HFF-Myc (cell line): ENCODE measurements at regions not wholly inside any gene's neighbourhood (a gene's known extent, or its start where the extent isn't known, plus 50 kb on each side); places are given as distances from the start of the nearest gene placed in this dataset.

Experiments
- DNase-seq: peaks from one replicate; pipeline ENCODE4 v3.0.0-alpha.2; 2011; ENCODE audit warnings: low read depth; ENCODE audit errors: extremely low read depth
- H3K4me3 ChIP-seq: replicated peaks from 2 replicates; pipeline ENCODE4 v1.5.1; 2011; ENCODE audit warnings: low read depth, mild to moderate bottlenecking, control low read depth, low read length
- CTCF ChIP-seq: IDR thresholded peaks from 2 replicates; pipeline ENCODE4 v1.5.1; 2012; ENCODE audit warnings: mild to moderate bottlenecking, low read depth, low read length, control low read depth; ENCODE audit errors: missing control alignments

- no peak for TF ChIP-seq CTCF
- H3K4me3 ChIP-seq, result no peak overlapping the region
- DNase-seq, result no peak
These were observed 371.9 kb upstream of the SOX9 start for GRCh38 chr17:71748872-71749271.

- H3K4me3 ChIP-seq, result no peak overlapping the region
- no peak for TF ChIP-seq CTCF
These were observed 367.8 kb upstream of the SOX9 start for GRCh38 chr17:71753070-71753469.

GRCh38 chr17:71757156-71757555, 363.7 kb upstream of the SOX9 start:
- no peak overlapping the region for H3K4me3 ChIP-seq
- DNase-seq, result peak; percentile 9
- no peak for TF ChIP-seq CTCF

More at GRCh38 chr17:71753070-71753469, 367.8 kb upstream of the SOX9 start:
- no peak for DNase-seq

GRCh38 chr17:71757956-71758355, 362.9 kb upstream of the SOX9 start:
- no peak for DNase-seq
- H3K4me3 ChIP-seq, result no peak overlapping the region
- TF ChIP-seq CTCF, result no peak

- no peak for DNase-seq
- no peak for TF ChIP-seq CTCF
- no peak overlapping the region for H3K4me3 ChIP-seq
These were observed 361.3 kb upstream of the SOX9 start for GRCh38 chr17:71759422-71760060.

- peak; percentile 5 for TF ChIP-seq CTCF
- DNase-seq, result no peak
These were observed 360.6 kb upstream of the SOX9 start for GRCh38 chr17:71760062-71760720.

More at GRCh38 chr17:71760062-71760720, 360.6 kb upstream of the SOX9 start:
- H3K4me3 ChIP-seq, result no peak overlapping the region
